Bone marrow (tissue), 2 donors: ENCODE measurements at regions not wholly inside any gene's neighbourhood (a gene's known extent, or its start where the extent isn't known, plus 50 kb on each side); places are given as distances from the start of the nearest gene placed in this dataset.

Source experiments
- DNase-seq, 2 donors: peaks; one replicate each; lab custom pipeline; 2025; lab: John Stamatoyannopoulos, UW

DNA sequence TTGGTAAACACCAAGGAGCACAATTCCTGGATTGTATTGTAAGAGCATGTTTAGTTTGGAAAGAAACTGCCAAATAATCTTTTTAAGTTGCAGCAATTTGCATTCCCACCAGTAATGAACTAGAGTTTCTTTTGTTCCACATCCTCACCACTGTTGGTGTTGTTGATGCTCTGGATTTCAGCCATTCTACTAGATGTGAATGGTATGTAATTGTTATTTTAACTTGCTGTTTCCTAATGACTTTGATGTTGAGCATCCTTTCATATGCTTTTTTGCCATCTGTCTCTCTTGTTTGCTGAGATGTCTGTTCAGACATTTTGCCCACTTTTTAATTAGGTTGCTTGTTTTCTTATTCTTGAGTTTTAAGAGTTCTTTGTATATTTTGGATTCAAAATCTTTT is 1654.1 kb downstream of the GRIK2 start:
- DNase-seq: no peak

DNA sequence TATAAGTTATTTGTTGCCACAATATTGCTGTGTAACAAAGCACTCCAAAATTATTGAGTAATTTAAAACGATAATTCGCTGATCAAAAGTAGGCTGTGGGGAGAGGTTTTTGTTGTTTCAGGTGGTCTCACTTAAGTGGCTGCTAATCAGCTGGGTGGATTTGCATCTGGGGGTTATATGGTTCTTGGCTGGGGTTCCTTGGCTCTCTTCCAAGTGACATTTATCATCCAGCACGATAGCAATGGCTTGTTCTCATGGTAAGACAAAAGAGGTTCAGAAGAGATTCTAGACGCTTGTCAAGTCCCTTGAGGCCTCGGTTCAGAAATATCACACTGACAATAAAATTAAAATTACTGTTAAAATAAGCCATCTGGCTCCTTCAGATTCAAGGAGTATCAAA is 1648.8 kb downstream of the GRIK2 start:
- no peak for DNase-seq

GRCh38 chr6:103036846-103037245 is 1643.3 kb downstream of the GRIK2 start:
- no peak for DNase-seq

GRCh38 chr6:103027271-103027931 is 1633.9 kb downstream of the GRIK2 start:
- no peak for DNase-seq

GRCh38 chr6:103018426-103018825 is 1624.9 kb downstream of the GRIK2 start:
- DNase-seq: no peak

GRCh38 chr6:103017878-103018277 is 1624.4 kb downstream of the GRIK2 start:
- no peak for DNase-seq

DNA sequence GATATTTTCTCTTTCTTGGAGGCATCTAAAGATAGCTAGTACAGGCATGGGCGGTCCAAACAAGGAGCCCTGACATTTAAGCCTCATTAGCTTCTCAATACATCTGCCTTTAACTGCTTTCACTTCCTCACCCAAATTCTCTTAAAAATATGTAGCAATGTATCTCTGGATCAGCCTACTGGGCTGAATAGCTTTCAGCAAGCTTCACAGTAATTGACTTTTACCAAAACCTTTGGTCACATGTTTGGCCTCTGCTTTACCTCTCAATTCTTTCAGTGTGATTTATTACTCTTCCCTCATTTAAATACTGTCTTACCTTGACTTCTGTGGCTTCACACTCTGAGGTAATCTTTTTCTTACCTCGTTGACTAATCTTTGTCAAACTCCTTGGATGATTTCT is 1618.1 kb downstream of the GRIK2 start:
- no peak for DNase-seq

DNA sequence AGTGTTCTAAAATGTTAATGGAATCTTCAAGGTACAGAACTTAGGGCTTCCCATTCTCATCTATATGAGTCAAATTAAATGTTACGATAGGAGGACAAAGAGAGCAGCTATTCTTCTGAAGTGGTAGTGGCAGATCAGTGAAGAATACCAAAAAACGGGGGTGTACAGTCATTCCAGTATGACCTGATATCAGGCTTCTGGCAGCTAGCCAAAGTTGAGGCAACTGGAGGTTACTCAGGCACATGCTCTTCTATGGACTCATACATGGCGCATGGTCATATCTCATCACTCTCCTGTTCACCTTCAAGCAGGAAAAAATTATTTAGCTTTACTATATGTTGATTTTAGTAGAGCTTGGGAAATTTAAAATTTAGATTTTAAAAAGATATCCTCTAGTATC is 1608.8 kb downstream of the GRIK2 start:
- DNase-seq: no peak

- no peak for DNase-seq
These were observed 1608.2 kb downstream of the GRIK2 start for GRCh38 chr6:103001724-103002123.

GRCh38 chr6:103000688-103001087 is 1607.2 kb downstream of the GRIK2 start:
- DNase-seq: no peak

- no peak for DNase-seq
These were observed 1602.0 kb downstream of the GRIK2 start for GRCh38 chr6:102995491-102995890.

DNA sequence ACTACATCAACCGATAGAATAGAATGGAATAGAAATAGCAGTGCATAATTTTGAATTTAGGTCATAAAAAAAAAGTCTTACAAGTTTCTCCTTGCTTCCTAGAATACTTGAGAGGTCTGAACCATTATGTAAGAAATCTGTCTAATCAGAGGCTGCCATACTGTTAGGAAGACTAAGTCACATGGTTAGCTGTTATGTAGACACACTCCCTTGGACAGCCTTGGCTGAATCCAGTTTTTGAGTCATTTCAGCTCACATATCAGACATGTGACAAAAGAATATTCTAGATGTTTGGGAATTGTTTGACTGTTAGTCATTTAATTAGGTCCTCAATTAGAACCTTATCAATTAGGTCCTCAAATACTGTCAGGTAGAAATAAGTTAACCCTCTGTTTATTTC is 1601.4 kb downstream of the GRIK2 start:
- DNase-seq: no peak

DNA sequence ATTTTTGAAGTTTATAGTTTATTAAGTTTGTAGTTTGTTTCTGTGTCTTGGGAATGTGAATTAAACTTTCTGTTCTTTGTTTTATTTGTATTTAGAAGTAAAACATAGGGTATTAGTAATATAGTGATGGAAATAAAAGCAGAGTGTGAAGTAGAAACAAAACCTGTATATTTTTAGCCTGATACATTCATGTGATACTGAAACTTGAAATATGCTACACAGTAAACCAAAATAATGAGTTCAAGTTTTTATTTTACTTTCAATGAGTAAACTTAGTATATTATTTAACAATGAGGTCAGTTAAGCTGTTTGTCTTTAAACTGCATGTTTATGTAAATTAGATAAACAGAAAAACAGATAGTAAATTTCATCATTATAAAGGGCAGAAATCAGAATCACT is 1592.6 kb downstream of the GRIK2 start:
- no peak for DNase-seq

DNA sequence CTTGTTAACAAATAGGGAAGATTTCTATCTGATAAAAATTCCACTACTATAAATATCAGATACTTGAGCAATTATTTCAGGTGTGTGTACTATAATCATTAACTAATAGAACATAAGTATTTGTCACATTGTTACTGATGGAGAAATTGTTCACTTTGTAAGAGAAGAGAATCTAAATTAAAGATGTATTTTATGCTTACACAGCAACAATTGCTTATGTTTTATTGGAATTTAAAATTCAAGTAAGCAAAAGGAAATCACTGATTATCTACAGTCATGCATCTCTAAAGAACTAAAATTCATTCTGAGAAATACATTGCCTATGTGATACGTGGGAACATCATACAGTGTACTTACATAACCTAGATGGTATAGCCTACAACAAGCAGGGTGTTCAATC is 1590.8 kb downstream of the GRIK2 start:
- DNase-seq: no peak

DNA sequence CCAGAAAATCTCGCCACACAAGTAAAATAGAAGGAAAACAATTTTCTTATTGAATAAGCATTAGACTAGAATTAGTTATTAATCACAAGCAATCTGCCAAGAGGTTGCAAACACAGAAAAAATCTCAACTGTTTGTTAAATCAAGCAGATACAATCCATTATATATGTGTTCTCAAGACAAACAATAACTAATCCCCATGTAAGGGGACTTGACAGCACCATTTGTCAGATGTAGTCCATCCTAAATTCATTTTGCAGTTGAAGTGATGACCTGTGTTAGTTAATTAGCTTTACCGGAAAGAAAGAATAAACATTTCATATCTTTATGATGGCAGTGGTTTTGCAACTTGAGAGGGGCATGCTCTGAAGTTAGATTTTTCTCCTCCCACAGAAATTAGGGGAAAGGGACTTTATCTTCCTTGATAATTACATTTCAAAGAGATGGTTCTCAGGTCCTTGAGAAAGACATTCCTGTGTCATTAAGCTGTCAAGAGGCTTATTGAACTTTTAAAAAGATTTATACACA is 1588.0 kb downstream of the GRIK2 start:
- DNase-seq: no peak

DNA sequence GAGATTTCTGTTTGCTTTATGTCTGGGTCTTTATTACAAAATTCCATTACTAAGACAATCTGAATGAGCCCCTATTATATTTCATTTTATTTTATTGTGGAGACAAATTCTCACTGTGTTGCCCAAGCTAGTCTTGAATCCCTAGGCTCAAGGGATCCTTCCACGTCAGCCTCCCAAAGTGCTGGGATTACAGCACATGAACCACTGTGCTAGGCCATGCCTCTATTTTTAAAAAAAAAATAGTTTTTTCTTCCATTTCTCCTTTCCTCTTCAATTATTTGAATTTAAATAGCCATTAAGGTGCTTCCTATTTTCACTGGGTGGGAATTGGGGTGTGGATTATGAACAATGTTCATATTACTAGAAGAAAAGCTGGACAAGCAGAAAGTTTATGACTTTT is 1587.4 kb downstream of the GRIK2 start:
- no peak for DNase-seq

GRCh38 chr6:102961902-102962301 is 1568.4 kb downstream of the GRIK2 start:
- DNase-seq: no peak

GRCh38 chr6:102950967-102951366 is 1557.5 kb downstream of the GRIK2 start:
- DNase-seq: no peak

GRCh38 chr6:102944475-102944874 is 1551.0 kb downstream of the GRIK2 start:
- DNase-seq: no peak

DNA sequence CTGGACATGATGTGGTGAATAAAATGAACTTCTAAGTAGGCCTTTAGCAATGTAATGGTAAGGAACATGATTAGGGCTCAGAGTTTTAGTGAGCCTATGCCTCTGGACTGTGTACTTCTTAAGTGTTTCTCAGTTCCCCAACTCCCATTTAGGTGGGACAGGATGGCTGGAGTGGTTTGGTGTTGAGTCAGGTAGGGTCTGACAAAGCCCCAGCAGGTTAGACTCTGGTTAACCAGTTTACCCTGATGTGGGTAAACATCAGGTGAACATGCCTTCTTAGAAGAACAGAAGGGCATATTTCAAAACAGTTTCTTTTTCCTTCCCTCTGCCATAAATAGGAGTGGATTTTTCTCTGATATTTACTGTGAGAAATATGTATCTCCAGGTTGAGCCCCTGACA is 1548.7 kb downstream of the GRIK2 start:
- no peak for DNase-seq

- no peak for DNase-seq
These were observed 1543.5 kb downstream of the GRIK2 start for GRCh38 chr6:102936959-102937358.

DNA sequence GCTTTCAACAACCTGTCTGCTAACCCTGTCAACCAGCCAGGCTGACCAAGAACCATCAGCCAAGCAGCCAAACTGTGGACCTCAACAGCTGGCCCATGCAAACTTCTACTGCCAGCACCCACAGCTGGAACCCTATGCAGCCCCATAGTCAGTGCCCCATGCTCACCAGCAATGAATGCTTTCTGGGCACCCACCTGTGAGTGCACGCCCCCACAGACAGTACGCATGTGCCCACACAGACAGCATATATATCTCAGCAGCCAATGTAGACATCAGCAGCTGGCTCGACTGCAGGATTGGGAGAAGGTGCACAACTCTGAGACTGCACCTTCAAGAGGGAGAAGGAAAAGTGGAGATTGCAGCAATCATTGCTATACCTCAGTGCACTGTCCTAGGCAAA is 1534.6 kb downstream of the GRIK2 start:
- DNase-seq: no peak

DNA sequence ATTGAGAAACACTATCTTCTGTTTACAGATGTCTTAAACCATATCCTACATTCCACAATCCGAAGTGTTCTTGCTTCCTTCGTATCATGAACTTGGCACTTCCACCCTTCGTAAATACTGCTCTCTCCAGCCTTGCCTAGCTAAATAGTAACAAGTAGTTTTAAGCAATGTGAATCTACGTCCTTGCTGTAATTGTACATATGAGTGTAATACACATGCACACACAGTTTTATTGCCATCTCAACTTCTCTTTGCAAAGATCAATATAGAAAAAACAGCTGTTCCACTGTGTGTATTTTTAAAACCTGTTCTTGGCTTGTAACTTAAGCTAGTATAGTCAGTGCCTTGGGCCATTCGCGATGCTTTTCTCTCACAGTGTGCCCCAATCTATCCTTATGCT is 1524.7 kb downstream of the GRIK2 start:
- no peak for DNase-seq

DNA sequence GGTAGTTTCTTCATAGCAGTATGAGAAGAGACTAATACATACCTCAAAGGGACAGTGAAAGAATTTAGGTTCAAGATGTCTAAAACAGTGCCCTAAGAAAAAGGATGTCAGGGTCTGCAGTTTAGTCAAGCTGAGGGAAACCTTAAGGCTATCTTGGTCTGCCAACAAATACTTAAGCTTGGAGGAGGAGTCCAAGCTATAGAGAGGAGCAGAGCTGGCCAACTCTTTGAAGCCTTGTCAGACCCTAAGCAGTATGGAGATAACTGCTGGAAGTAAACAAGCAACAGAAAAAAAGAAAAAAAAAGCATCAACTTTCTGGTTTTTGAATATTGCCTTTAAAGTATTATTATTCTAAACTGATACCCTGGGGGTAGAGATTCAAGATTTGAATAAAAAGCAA is 1518.1 kb downstream of the GRIK2 start:
- DNase-seq: no peak
